Stimulated activated CD4-positive, alpha-beta T cell treated with anti-CD3 and anti-CD28 coated beads, Interleukin-1b, Interleukin-23, amount 100 ng/mL, for 1 hour (primary cell): ENCODE measurements at regions not wholly inside any gene's neighbourhood (a gene's known extent, or its start where the extent isn't known, plus 50 kb on each side); places are given as distances from the start of the nearest gene placed in this dataset.
"Not testable (repeated sequence)": the region's sequence is repeated elsewhere in the genome, so short reads cannot be mapped to it uniquely, and the experiment has no call there.

ENCODE experiments used
- DNase-seq, 2 donors: peaks; one replicate each; pipeline ENCODE4 v3.0.0-alpha.2; 2020; ENCODE audit warnings: low read depth in 2 of 2

DNA sequence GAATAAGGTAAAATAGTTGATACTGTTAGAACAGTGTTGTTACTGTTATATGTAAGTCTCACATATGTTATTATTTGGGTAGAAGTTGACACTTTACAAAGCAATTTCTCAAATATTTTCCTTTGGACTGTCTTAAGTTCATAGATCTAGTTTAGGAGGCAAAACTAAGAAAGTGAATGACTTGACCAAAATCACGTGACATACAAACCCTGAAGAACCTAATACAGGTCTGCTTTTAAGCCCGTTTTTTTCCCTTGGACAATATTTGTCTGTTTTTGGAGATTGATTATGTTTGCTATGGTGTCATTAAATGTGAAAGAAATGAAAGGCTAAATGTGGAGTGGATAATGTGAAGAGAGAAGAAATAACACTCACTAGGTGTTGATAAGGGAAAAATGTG, 644.9 kb upstream of the PITX2 start:
- no peak for DNase-seq

DNA sequence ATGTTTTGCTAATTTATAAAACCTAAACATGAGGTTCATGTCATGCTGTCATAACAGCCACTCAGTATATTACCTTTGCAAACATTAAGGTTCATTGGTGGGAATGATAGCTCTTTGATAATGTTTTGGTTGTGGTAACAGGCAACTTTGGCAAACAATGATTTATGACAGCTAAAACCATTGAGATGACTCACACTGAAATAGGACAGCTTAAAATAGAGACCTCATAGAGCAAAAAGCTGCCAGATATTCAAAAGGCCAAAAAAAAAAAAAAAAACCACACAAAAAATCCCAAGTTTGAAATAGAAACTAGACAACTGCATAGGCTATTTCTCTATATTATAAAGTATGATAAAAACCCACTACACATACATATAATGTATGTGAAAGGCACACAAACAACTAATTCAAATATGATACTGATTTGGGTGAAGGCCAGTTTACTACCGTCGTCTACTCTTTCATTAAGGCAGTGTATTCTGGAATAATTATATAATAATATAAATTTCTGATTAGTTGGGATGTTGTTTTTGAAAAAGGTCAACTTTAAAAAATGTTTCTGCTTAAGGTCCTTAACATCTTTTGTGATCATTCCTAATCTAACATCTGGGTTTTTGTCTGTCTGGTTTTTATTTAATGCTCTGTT, 646.0 kb upstream of the PITX2 start:
- DNase-seq = no peak

DNA sequence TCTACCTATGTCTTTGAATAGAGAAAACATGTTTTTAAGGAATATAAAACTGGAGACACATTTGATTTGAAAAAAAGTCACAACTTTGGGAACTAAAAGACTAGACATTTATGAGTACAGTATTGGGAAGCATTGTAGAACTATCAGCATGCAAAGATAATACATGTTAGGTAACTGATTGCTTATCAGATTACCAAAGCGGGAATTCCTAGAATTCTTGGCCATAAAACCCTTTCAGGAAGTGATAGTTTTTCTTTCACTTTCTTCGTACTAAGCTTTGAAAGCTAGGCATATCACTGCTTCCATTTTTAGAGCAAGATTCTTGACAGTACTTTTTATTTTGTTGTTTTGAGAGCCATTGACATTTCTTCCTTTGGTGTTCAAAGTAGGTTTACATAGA, 646.6 kb upstream of the PITX2 start:
- no peak for DNase-seq

DNA sequence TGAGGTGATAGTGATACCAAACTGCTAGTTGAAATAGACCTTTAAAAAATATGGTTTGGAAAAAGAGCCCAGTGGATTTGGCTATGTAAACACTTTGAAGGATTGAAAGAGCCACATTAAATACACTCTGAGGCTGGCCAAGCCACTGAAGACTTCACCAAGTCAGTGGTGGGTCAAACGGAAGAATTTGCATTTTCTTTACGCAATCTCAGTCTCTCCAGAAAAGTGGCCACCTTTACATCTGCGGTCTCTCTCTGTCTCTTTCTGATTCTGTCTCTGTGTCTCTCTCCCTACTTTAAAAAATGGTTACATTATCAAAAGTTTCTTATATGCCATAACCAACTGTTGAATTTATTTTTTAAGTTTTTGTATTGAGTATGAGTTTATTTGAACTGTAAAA, 651.2 kb upstream of the PITX2 start:
- no peak for DNase-seq

DNA sequence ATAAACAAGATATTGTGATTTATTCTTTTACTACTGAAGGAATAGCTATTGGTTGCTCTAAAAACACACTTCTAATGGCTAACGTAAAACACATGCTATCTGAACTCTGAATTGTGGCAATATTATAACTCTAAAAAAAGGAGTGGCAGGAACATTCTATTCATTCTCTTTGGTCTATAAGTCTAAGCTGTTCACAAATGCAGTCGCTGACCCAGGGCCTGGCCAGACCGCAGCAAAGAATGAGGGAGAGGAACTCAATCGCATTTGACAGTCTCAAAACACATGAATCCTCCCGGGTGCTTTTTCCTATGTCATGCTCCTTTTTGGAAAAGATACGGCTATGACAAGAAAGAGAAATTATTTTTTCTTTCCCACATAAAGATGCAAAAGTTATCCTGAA, 651.6 kb upstream of the PITX2 start:
- DNase-seq = no peak

DNA sequence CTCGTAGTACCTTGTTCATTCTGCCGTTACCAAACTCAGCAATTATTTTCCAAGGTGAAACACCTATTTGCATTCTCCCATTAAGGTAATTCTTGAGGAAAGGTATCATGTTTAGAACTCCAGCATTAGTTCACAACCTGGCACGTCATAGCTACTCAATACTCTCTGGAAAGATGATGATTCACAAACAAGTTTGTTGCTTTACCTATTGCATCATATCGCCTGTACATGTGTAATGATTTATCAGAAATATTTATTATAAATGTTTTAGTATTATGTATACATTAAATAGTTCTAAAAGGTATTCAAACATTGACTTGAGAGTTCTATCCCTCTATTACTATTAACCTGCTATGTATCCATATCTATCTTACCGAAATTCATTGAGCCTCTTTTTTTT, 658.3 kb upstream of the PITX2 start:
- no peak for DNase-seq

DNA sequence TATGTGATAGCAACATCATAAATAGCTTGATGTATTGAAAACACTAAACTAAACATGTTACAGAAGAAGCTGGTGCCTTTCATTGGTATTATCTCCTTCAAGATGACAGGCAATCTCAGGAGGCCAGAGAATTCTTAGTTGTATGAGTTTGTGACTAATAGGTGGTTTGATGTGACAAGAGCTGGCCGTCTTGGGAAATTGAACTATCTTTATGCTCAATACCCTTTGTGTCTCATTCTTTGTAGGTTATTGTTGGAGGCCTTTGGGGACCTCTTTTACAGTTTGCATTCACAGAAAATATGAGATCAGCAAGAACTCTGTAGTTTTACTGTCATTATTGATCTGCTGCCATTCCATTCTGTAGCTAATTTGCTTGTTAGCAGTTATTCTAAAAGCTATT, 659.2 kb upstream of the PITX2 start:
- DNase-seq = no peak

DNA sequence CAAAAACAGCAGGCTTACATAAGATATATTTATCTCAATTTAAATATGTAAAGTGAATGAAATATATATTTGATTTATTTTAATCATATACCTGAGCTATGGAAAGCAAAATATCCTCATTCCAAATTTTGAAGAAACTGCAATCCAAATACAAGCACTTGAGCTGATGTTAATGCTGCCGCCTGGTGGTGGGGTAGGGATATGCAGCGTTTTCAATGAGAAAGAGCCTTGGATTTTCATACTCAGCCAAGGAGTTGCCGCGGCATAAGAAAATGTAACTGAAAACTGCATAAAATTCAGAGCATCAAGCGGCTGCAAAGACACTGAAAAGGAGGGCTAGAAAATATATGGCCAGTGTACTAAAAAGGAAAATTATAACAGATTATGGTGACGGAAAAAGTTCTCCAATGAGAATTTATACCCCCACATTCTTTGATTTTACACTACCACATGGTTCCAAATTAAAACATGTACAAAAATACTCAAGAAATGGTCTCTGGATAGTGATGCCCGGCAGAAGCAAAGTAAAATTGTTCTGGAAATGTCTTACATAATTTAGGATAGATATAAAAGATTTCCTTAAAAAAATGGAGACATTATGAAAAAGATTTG, 660.3 kb upstream of the PITX2 start:
- peak in 1 of 2 donors; percentile 3 for DNase-seq

DNA sequence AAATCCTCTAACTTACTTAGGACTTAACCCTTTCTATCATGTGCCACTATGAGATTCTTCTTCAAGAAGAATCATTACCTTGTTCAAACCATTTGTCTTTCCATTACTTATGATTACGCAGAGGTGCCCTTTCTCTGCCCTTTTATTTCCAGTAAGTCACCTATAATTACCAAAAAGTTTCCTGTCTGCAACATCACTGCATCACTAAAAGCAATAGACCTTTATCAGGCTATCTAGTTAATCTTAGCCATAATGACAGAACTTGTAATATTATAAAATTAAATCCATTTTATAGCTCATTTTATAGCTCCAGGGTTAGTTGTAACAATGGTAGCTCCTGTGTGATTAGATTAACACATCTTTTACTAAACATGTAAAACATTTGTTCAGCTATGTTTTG, 673.6 kb upstream of the PITX2 start:
- DNase-seq = no peak

DNA sequence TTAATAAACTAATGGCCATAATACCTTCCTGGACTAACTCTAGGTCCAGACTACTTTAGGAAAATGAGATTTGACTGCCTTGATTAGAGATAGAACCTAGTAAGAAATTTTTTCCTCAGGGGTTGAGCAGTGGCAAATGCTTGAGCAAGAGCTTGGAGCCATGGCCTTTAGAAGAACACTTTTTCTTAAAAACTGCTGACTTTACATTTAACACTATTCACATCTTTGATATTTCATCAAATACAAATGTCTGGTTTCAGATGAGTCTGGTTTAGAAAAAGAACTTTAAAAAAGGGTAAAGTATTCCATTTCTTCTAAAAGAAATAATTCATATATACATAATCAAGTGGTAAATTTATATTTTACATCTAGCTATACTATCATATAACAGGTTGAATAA, 680.9 kb upstream of the PITX2 start:
- DNase-seq = no peak

DNA sequence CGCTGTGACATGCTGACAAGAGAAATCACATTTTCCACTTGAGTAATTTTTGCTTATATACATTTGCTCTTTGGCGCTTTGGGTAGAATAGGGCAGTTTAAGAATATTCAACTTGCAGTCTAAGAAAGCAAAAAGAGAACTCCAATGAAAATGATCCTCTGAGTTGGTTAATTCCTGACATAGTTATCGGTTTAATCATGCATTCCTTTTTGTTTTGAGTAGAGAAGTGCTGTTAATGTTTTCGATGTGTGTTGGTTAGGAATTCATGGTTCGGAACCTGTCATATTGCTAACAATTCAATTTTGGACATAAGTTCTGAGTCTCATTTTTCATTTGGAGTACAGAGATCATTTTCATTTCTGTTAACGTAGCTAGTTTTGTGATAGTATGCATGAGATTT, 700.6 kb upstream of the PITX2 start:
- DNase-seq = no peak

DNA sequence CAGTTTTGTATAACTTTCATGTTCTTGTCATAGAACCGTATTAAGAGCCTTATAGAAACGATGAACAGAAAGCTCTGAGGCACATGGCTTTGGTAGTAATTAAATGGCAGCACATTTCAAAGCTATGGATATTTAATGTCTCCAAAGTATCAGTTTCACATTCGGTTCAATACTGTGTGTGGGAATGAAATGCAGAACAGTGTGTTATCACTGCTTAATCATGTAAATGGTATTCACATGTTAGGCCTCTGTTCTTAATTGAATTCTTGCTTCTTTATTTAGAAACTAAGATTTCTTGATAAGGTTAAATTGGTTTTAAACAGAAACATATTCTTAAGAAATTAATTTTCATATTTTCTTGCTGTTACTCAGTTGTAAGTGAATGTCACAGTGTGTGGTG, 701.0 kb upstream of the PITX2 start:
- DNase-seq = no peak

DNA sequence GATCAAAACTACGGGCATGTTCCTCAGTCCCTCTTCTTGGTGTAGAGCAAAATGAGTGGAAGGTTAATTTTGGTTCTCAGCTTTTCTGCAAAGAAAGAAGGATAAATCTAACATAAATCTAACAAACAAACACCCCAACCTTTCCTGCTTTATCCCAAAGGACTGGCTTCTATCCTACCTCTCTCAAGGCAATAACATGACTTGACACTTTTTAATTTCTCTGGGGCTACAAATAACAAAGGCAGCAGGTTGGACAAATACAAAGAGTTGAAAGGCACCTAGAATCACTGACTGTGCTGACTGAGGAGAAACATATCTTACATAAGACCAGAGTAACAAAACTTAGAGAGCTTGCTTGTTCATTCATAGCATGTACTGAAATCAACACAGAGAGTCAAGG, 703.6 kb upstream of the PITX2 start:
- DNase-seq = no peak

DNA sequence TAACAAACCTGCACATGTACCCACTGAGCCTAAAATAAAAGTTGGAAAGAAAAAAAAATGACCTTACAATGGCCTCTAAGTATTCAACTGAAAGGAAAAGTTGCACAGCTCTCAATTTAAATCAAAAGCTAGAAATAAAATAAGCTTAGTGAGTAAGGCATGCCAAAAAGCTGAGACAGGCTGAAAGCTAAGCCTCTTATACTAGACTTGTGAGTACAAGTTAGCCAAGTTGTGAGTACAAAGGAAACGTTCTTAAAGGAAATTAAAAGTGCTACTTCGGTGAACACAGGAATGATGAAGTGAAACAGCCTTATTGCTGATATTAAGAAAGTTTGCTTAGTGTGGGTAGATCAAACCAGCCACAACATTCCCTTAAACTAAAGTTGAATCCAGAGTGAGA, 707.9 kb upstream of the PITX2 start:
- no peak for DNase-seq

DNA sequence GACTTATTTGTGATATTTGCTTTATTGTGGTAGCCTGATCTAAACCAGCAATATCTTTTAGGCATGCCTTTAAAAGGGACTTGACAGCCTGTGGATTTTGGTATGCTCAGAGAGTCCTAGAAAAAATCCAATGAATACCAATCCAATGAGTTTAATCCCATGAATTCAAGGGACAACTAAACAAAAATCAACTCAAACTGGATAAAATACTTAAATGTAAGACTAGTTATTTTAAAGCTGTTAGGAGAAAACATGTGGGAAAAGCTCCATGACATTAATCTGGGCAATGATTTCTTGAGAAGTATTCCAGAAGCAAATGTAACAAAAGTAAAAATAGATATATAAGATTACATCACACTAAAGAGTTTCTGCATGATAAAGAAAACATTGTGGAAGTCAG, 711.5 kb upstream of the PITX2 start:
- DNase-seq = no peak

DNA sequence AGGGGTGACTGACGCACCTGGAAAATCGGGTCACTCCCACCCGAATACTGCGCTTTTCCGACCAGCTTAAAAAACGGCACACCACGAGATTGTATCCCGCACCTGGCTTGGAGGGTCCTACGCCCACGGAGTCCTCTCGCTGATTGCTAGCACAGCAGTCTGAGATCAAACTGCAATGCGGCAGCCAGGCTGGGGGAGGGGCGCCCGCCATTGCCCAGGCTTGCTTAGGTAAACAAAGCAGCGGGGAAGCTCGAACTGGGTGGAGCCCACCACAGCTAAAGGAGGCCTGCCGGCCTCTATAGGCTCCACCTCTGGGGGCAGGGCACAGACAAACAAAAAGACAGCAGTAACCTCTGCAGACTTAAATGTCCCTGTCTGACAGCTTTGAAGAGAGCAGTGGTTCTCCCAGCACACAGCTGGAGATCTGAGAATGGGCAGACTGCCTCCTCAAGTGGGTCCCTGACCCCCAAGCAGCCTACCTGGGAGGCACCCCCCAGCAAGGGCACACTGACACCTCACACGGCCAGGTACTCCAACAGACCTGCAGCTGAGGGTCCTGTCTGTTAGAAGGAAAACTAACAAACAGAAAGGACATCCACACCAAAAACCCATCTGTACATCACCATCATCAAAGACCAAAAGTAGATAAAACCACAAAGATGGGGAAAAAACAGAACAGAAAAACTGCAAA, 714.5 kb upstream of the PITX2 start:
- DNase-seq = not testable (repeated sequence)

DNA sequence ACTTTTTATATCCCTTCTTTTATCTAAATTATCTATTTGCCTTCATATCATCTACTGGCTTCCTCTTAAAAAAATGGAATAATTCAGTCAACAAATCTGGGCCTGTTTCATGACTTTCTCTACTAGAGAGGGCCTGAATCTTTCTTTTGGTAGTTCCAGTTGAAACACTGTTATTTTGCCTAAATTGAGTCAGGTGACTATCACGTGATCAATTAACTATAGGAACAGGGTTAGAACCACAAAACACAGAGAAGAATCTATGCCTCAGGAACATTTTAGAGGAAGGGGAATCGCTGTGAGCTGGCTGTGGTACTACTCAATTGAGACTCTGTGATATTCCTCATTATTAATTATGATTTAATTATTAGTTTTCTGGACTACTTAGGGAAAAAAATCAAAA, 736.7 kb upstream of the PITX2 start:
- DNase-seq = no peak

DNA sequence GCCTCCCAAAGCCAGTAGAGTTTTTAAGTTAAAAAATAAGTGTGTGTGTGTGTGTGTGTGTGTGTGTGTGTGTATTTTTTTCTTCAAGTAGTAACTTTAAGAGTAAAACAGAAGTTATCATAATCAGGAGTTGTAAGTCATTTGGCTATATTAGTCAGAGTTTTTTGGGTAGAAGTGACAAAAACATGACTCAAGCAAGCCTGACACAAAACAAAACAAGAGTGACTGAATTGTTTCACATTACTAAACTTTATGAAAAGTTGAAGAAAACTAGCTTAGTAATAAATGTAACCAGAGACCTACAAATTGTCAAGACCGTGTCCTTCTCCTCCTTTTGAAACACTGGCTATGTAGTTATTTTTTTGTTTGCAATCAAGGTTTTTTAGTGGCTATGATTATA, 738.0 kb upstream of the PITX2 start:
- DNase-seq = no peak

DNA sequence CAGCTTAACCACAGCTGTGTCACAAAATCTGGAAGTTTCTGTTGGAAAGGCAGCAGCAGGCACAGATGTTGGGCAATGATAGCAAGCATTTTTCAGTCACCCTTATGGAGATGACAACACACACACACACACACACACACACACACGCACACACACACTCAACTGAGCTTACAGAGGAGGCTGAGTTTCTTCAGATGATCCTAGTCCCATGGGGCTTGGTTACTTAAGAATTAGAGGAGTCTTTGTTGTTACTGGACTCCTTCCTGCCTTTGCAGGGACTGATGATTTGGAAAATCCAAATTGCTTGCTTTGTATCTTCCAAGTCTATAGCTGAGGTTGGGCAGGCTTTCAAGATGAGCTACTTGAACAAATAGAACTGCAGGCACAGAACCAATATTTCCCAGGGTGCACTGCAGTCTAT, 740.1 kb upstream of the PITX2 start:
- no peak for DNase-seq

DNA sequence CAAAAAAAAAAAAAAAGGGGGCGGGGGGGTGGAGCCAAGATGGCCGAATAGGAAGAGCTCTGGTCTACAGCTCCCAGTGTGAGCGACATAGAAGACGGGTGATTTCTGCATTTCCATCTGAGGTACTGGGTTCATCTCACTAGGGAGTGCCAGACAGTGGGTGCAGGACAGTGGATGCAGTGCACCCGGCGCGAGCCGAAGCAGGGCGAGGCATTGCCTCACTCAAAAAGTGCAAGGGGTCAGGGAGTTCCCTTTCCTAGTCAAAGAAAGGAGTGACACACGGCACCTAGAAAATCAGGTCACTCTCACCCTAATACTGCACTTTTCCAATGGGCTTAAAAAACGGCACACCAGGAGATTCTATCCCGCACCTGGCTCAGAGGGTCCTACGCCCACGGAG, 755.0 kb upstream of the PITX2 start:
- not testable (repeated sequence) for DNase-seq

DNA sequence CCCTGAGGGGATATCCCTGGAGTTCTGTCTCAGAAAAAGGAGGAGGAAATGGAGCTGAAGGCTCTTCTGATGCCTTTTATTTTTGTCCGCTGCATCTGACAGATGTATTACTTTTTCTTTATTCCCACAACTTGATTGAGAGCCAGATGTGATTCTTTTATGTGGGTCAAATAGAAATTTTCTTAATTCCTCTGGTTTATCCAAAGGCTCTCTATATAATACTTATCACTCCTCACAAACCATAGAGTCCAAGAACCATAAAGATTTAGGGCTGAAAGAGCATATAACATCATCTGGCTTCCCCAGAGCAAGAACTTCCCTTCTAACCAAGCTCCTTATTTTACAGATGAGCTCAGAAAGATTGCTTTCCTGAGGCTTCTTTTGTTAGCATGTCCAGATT, 756.7 kb upstream of the FAM241A start:
- no peak for DNase-seq

DNA sequence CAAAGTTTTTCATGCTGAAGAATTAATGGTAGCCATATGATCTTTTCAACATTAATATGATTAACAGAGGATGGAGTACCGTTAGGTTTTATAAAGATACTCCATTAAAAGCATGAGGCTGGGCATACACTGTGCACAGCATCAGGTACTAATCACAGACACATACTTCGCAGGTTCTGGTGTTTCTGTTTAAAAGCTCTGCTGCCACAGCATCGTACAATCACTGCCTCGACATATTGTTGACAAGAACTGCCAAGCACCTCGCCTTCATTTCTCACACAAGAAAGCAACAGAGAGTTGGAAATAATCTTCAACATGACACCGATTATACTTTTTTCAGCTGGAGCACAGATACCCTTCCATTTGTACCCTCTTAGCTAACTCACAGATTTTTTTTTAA, 753.4 kb upstream of the FAM241A start:
- DNase-seq = no peak

DNA sequence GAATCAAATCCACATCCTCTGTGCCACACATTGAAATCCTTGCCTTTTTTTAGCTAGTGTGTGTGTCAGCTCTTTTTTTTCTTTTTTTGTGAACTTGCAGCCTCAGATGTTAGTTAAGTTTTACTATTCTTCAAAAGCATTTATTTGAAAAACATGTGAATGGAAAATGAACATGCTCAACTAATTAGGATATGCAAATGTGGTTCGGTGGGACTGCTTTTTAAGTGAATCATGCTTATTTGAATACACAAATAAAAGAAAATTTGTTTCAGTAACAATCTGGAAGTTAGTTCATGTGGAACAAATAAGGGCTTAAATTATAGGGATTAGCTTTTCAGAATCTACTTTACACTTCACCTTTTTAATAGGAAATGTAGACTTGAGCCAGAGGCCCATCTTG, 751.5 kb upstream of the FAM241A start:
- no peak for DNase-seq

DNA sequence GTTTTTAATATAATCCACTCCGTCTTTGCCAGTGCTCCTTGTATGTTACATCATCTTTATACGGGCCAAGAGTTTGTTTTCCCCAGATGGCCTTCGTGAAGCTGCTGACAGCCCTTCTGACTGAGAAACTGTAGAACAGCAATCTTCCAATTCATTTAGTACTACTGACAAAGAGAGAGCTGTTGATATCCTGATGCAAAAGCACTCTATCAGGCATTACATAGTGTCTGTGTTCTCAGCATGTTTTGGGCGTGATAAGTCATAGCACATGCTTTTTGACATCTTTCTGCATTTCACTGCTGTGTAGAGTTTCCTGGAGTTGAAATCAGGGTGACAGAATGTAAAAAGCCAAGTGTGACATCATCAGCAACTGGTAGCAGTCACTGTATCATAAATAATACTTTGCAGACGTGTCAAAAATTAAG, 746.3 kb upstream of the FAM241A start:
- DNase-seq = no peak
